NCI-H446 (cell line): ENCODE measurements at regions not wholly inside any gene's neighbourhood (a gene's known extent, or its start where the extent isn't known, plus 50 kb on each side); places are given as distances from the start of the nearest gene placed in this dataset.

ENCODE experiments used
- DNase-seq, 2 experiments: peaks; one replicate each; lab custom pipeline; 2025; lab: John Stamatoyannopoulos, UW

- DNase-seq: no peak
These were observed 135.1 kb downstream of the MN1 start for GRCh38 chr22:27666272-27666997.

- peak in 1 of 2 experiments; percentile 64 for DNase-seq
These were observed 134.3 kb downstream of the MN1 start for GRCh38 chr22:27667121-27667843.

GRCh38 chr22:27668828-27669797, 132.4 kb downstream of the MN1 start:
- DNase-seq: peak; percentile 30 to 75

- no peak for DNase-seq
These were observed 131.6 kb downstream of the MN1 start for GRCh38 chr22:27669798-27670599.

- DNase-seq: no peak
These were observed 130.7 kb downstream of the MN1 start for GRCh38 chr22:27670701-27671412.

GRCh38 chr22:27671413-27671935, 130.1 kb downstream of the MN1 start:
- DNase-seq: no peak

GRCh38 chr22:27672721-27673418, 128.7 kb downstream of the MN1 start:
- DNase-seq: no peak

GRCh38 chr22:27673839-27674238, 127.7 kb downstream of the MN1 start:
- no peak for DNase-seq

- DNase-seq: no peak
These were observed 127.2 kb downstream of the MN1 start for GRCh38 chr22:27674261-27674923.

- DNase-seq: no peak
These were observed 124.9 kb downstream of the MN1 start for GRCh38 chr22:27676545-27677213.

- DNase-seq: no peak
These were observed 123.6 kb downstream of the MN1 start for GRCh38 chr22:27677905-27678458.

- DNase-seq: no peak
These were observed 122.4 kb downstream of the MN1 start for GRCh38 chr22:27679176-27679575.

GRCh38 chr22:27679693-27680488, 121.7 kb downstream of the MN1 start:
- no peak for DNase-seq

- no peak for DNase-seq
These were observed 120.9 kb downstream of the MN1 start for GRCh38 chr22:27680636-27681035.

- DNase-seq: no peak
These were observed 120.5 kb downstream of the MN1 start for GRCh38 chr22:27681037-27681436.

- no peak for DNase-seq
These were observed 119.1 kb downstream of the MN1 start for GRCh38 chr22:27682437-27682836.

- no peak for DNase-seq
These were observed 116.7 kb downstream of the MN1 start for GRCh38 chr22:27684901-27685300.

GRCh38 chr22:27685515-27685914, 116.0 kb downstream of the MN1 start:
- no peak for DNase-seq
